Urothelium cell line (cell line): ENCODE measurements at regions not wholly inside any gene's neighbourhood (a gene's known extent, or its start where the extent isn't known, plus 50 kb on each side); places are given as distances from the start of the nearest gene placed in this dataset.
"Not testable (repeated sequence)": the region's sequence is repeated elsewhere in the genome, so short reads cannot be mapped to it uniquely, and the experiment has no call there.

Source experiments
- DNase-seq: peaks from one replicate; pipeline ENCODE4 v3.0.0; 2011; ENCODE audit warnings: low spot score, mixed read lengths
- FAIRE-seq: peaks from 2 replicates; lab custom pipeline; 2011; peaks lifted over from hg19 to GRCh38; lab: Jason Lieb, UNC

DNA sequence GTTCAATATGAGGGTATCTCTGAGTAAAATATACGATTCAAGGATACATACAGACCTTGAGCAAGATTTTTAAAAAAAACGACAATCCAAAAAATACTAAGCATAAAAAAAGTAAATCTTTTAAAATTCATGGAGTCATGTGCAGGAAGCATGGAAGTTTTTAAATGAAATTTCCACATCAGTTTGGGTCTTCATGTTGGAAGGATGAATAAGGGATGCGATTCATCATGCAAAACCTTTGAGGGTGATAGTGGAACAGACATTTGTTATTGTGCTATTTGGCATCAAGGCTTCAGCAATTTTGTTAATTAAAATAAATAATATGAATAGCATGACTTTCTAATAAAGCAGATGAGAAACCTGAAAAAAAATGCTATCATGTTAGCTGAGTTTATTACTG is 815.0 kb upstream of the PCDH10 start:
- FAIRE-seq (no peak), DNase-seq (no peak)

GRCh38 chr4:132344924-132345828 is 803.9 kb upstream of the PCDH10 start:
- no peak for DNase-seq
- no peak for FAIRE-seq

GRCh38 chr4:132346016-132346415 is 803.1 kb upstream of the PCDH10 start:
- no peak for DNase-seq
- FAIRE-seq = no peak

DNA sequence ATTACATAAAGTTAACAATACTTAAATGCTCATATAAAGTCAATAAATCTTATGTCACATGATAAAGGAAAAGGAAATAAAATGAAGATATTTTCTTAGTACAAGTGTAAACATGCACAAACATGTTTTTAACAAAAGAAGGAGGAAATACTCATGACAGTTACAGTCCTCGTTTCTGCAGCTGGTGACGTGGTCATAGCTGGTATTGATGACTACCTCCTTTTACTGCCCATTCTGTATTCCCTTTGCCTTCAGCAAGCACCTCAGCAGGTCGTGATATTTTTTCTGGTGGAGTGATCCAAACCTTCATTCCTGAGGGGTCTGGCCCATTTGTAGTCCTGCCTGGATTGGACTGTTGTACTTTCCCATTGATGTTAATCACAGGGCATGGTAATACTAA is 797.5 kb upstream of the PCDH10 start:
- not testable (repeated sequence) for DNase-seq, FAIRE-seq

GRCh38 chr4:132382243-132382642 is 766.9 kb upstream of the PCDH10 start:
- no peak for FAIRE-seq

GRCh38 chr4:132383571-132384199 is 765.4 kb upstream of the PCDH10 start:
- no peak for DNase-seq

More at GRCh38 chr4:132382243-132382642, 766.9 kb upstream of the PCDH10 start:
- no peak for DNase-seq

DNA sequence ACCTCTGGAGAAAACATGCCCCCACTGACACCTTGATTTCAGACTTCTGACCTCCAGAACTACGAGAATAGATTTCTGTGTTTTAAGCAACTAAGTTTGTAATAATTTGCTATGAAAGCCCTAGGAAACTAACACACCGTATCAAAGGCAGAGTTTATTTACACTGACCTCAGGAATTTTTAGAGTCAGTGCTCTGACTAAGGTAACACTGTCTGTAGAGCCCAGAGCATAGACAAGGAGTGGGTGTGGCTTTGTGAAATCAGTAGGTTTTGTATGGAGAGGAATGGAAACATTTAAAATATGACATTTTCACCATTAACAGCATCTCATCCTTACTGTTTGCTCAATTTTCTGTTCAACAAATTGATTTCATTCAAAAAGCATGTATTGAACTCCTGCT is 764.4 kb upstream of the PCDH10 start:
- FAIRE-seq (no peak), DNase-seq (no peak)

More at GRCh38 chr4:132383571-132384199, 765.4 kb upstream of the PCDH10 start:
- FAIRE-seq = no peak

DNA sequence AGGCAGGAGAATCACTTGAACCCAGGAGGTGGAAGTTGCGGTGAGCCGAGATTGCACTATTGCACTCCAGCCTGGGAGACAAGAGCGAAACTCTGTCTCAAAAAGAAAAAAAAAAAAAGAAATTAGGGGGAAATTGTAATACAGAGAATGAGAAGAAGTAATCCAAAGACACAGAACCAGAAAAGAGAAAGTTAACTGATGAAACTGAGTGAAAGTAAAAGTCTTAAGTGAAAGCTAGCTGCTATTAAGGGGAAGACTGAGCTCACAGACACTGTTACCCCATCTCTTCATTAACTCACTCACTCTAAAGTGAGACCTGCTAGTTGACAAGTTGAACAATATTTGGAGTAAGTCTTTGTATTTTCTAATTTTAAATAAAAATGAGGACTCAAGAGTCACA is 763.0 kb upstream of the PCDH10 start:
- DNase-seq = no peak
- FAIRE-seq = no peak

- FAIRE-seq (no peak), DNase-seq (no peak)
Observed at GRCh38 chr4:132387060-132387459, 762.0 kb upstream of the PCDH10 start.

DNA sequence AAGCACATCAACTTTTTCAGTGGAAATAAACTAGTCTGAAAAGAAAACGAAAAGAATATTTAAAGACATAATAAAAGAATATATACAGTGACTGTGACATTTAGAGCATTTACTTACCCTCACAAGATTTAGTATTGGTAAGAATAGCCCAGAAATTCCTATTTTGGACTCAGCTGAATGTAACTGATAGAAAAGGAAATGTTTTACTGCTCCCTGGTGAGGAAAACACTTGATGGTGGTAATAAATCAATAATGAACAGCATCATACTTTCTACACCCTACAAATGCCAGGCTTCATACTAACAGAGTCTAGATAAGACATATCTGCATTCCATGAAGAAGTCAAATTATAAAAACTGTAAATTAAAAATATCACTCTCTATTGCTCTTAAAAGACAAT is 753.5 kb upstream of the PCDH10 start:
- no peak for FAIRE-seq

DNA sequence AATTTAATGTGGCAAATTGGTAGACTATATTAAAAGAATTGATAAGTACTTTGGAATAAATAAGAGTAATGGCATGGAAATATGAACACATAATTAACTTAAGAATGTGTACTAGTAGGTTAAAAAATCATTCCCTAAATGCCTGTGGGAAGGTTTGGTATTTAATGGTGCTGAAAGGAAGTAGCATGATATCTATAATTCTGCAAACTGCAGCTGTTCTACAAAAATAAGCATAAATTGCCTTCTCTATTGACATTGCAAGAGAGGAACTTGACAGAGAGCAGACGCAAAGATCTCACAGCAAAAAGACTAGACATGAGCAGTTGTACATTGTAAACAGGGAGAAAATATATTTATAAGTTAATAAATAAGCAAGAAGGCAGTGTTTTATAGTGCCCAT is 752.5 kb upstream of the PCDH10 start:
- DNase-seq = no peak
- no peak for FAIRE-seq

More for the DNA sequence above, 753.5 kb upstream of the PCDH10 start:
- no peak for DNase-seq

DNA sequence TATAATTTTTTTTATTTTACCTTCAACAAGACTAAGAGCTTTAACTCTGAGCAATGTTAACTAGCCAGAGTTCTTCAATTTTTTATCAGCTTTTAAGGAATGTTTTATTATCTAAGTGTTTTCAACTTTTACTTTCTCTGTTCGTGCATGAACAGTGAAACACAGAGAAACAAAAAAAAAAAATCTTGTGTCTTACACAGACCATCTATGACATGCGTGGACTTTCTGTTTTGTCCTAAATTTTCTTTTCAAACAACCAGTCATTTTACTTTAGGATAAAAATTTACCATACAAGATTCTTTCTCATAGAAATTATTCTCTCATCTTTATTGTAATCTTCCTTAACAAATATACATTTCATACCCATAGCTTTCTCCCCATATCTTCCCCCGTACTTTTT is 731.9 kb upstream of the PCDH10 start:
- DNase-seq = no peak
- no peak for FAIRE-seq

DNA sequence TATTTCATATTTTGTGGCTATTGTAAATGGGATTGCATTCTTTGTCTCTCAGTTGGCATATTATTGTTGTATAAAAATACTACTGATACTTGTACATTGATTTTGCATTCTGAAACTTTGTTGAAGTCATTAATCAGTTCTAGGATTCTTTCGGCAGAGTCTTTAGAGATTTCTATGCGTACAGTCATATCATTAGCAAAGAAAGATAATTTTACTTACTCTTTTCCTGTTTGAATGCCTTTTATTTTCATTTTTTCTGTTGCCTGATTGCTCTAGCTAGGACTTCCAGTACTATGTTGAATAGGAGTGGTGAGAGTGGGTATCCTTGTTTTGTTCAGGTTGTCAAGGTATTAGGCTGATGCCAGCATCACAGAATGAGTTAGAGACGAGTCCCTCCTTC is 722.0 kb upstream of the PCDH10 start:
- no peak for DNase-seq
- FAIRE-seq = no peak

DNA sequence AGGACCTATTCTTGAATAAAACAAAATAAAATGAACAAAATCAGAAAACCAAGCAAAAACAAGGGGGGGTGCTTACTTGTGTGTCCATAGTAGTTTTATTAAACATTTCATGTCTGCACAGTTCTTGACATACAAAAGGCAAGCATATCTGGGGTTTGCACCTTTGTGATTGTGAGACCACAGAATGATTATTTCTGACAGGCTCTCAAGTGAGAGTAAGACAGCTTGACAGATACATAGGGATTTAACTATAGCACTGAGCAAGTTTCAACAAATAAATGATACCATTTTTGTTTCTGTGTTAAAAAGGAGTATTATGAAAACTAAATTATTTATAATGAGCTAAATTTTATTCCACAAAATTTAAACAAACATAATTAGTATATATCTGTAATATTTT is 712.0 kb upstream of the PCDH10 start:
- DNase-seq (no peak), FAIRE-seq (no peak)

- no peak for DNase-seq
Observed at GRCh38 chr4:132445386-132445785, 703.7 kb upstream of the PCDH10 start.

DNA sequence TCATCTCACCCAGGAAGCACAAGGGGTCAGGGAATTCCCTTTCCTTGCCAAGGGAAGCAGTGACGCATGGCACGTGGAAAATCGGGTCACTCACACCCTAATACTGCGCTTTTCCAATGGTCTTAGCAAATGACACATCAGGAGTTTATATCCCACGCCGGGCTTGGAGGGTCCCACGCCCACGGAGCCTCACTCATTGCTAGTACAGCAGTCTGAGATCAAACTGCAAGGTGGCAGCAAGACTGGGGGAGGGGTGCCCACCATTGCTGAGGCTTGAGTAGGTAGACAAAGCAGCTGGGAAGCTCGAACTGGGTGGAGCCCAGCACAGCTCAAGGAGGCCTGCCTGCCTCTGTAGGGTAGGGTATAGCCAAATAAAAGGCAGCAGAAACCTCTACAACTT is 691.1 kb upstream of the PCDH10 start:
- FAIRE-seq, DNase-seq: not testable (repeated sequence)

More at GRCh38 chr4:132445386-132445785, 703.7 kb upstream of the PCDH10 start:
- no peak for FAIRE-seq

GRCh38 chr4:132479543-132479942 is 669.6 kb upstream of the PCDH10 start:
- no peak for FAIRE-seq
- DNase-seq = no peak

- DNase-seq (no peak), FAIRE-seq (no peak)
Observed at GRCh38 chr4:132488555-132488954, 660.5 kb upstream of the PCDH10 start.

- FAIRE-seq = no peak
- no peak for DNase-seq
Observed at GRCh38 chr4:132493476-132493875, 655.6 kb upstream of the PCDH10 start.

GRCh38 chr4:132495267-132495812 is 653.8 kb upstream of the PCDH10 start:
- not testable (repeated sequence) for FAIRE-seq, DNase-seq

DNA sequence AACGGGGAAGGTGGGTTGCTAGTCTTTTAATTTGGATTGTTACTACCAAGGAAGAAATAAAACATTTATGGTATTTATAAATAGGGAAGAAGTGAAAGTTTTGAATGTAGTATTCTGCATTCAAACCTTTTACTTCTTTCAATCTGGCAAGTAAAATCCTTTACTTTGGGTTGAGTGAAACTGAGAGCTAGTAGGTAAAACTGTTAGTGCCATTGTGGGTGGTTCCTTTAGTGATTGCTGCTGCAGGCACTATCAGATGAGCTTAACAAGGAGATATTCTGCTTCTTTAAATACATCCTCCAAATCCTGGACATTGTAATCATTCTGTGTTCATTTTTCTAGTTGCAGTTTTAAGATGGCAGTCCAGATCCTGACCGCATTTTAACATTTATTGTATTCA is 650.9 kb upstream of the PCDH10 start:
- DNase-seq (no peak), FAIRE-seq (no peak)

DNA sequence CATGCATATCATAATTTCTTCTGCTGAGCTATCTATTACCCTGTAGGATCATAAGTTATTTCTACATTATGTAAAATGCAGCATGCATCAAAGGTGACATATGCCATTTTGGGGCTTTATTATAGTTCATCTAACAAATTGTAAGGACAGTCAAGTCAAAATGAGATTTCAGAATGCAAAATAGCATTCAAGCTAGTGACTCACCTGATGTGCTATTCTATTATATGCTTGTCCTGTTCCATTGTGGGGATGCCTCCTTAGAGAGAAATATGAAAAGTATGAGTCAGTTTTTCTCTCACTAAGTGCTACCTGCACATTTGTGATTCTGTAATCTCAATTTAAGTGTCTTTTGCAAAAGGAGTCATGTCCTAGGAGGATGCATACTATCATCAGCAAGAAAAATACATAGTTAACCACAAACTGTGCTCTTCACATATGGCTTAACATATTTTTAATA is 647.0 kb upstream of the PCDH10 start:
- FAIRE-seq = no peak
- DNase-seq = no peak
